ENCODE measurements at regions not wholly inside any gene's neighbourhood (a gene's known extent, or its start where the extent isn't known, plus 50 kb on each side); places are given as distances from the start of the nearest gene placed in this dataset.

DNA sequence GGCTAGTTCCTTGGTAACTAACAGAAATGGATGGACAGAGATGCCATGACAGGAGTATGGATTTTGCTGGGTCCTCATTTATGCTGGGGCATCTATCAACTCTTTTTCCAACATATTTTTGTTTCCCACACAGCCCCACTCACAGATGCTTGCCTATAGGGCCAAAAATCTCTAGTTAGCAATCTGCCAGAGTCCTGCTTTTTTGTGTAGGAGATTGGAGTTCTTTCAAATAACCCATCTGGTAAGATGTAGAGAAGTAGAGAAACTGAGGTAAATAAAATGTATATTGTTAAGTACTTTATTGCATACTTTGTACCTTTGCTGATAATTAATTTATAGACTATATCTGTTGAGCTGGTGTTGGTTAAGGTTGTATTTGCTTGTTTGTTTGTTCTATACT is 456.5 kb upstream of the GOLIM4 start:
- Histone ChIP-seq H3K27ac (ENCODE audit: control insufficient read depth, insufficient read depth, low read length) (no peak overlapping the region), H2AFZ (ENCODE audit: control insufficient read depth, low read length) (no peak overlapping the region), H3K9me1 (ENCODE audit: control insufficient read depth, extremely low read depth, insufficient read depth, low read length) (no peaks in the 10 kb centered on the region), H3K4me3 (ENCODE audit: control insufficient read depth in 2 of 3, extremely low read depth in 1 of 3, insufficient read depth in 2 of 3, low read depth in 1 of 3, low read length in 3 of 3) (no peak overlapping the region), H4K20me1 (ENCODE audit: control insufficient read depth, extremely low read depth, insufficient read depth, low read length) (no peaks in the 10 kb centered on the region), H3K36me3 (ENCODE audit: control insufficient read depth in 2 of 2, extremely low read depth in 1 of 2, insufficient read depth in 2 of 2, low read length in 2 of 2) (no peaks in the 10 kb centered on the region), H3K4me1 (ENCODE audit: control insufficient read depth, extremely low read depth, insufficient read depth, low read length) (no peaks in the 10 kb centered on the region), H3K4me2 (ENCODE audit: control insufficient read depth, extremely low read depth, insufficient read depth, low read depth, low read length) (no peak overlapping the region), H3K27me3 (ENCODE audit: control insufficient read depth, extremely low read depth, insufficient read depth, low read length) (no peaks in the 10 kb centered on the region), H3K79me2 (ENCODE audit: control insufficient read depth, insufficient read depth, low read length) (no peaks in the 10 kb centered on the region), H3K9me3 (ENCODE audit: control insufficient read depth, low read depth, low read length) (no peaks in the 10 kb centered on the region), H3K9ac (ENCODE audit: control insufficient read depth, extremely low read depth, insufficient read depth, low read length) (no peak overlapping the region)
- FAIRE-seq (no peak), DNase-seq (ENCODE audit: low read depth, low spot score) (no peak)
- TF ChIP-seq EZH2 (IDR thresholded peaks at IDR 0.05; ENCODE audit: low read length) (no peak), CTCF (optimal IDR thresholded peaks at IDR 0.05 in 1 of 3, IDR thresholded peaks at IDR 0.05 in 1 of 3, conservative IDR thresholded peaks at IDR 0.05 in 1 of 3; ENCODE audit: extremely low read depth in 1 of 3, insufficient read depth in 2 of 3, low read length in 3 of 3) (no peak)
- dilution Hi-C loops (cut with MboI; ENCODE audit: extremely low pct_ligation_motif_present, low sequenced_read_pairs): no loop called here

- TF ChIP-seq CTCF (optimal IDR thresholded peaks at IDR 0.05 in 1 of 3, IDR thresholded peaks at IDR 0.05 in 1 of 3, conservative IDR thresholded peaks at IDR 0.05 in 1 of 3; ENCODE audit: extremely low read depth in 1 of 3, insufficient read depth in 2 of 3, low read length in 3 of 3) (no peak), EZH2 (IDR thresholded peaks at IDR 0.05; ENCODE audit: low read length) (no peak)
- dilution Hi-C loops (cut with MboI; ENCODE audit: extremely low pct_ligation_motif_present, low sequenced_read_pairs): no loop called here
- no peak for FAIRE-seq
Observed at GRCh38 chr3:168548719-168549118, 453.0 kb upstream of the GOLIM4 start.

More at GRCh38 chr3:168548719-168549118, 453.0 kb upstream of the GOLIM4 start:
- no peaks in the 10 kb centered on the region for H3K79me2 ChIP-seq (ENCODE audit: control insufficient read depth, insufficient read depth, low read length)
- H3K9me3 ChIP-seq (ENCODE audit: control insufficient read depth, low read depth, low read length): no peaks in the 10 kb centered on the region
- no peak overlapping the region for H3K4me3 ChIP-seq (ENCODE audit: control insufficient read depth in 2 of 3, extremely low read depth in 1 of 3, insufficient read depth in 2 of 3, low read depth in 1 of 3, low read length in 3 of 3)
- H2AFZ ChIP-seq (ENCODE audit: control insufficient read depth, low read length): no peak overlapping the region
- DNase-seq (ENCODE audit: low read depth, low spot score): no peak
- no peak overlapping the region for H3K9ac ChIP-seq (ENCODE audit: control insufficient read depth, extremely low read depth, insufficient read depth, low read length)
- no peaks in the 10 kb centered on the region for H3K27me3 ChIP-seq (ENCODE audit: control insufficient read depth, extremely low read depth, insufficient read depth, low read length)
- no peaks in the 10 kb centered on the region for H3K4me1 ChIP-seq (ENCODE audit: control insufficient read depth, extremely low read depth, insufficient read depth, low read length)
- H3K27ac ChIP-seq (ENCODE audit: control insufficient read depth, insufficient read depth, low read length): no peak overlapping the region
- no peaks in the 10 kb centered on the region for H3K9me1 ChIP-seq (ENCODE audit: control insufficient read depth, extremely low read depth, insufficient read depth, low read length)
- no peaks in the 10 kb centered on the region for H4K20me1 ChIP-seq (ENCODE audit: control insufficient read depth, extremely low read depth, insufficient read depth, low read length)
- no peak overlapping the region for H3K4me2 ChIP-seq (ENCODE audit: control insufficient read depth, extremely low read depth, insufficient read depth, low read depth, low read length)
- no peaks in the 10 kb centered on the region for H3K36me3 ChIP-seq (ENCODE audit: control insufficient read depth in 2 of 2, extremely low read depth in 1 of 2, insufficient read depth in 2 of 2, low read length in 2 of 2)

Measured in keratinocyte (primary cell).